ENCODE measurements at regions not wholly inside any gene's neighbourhood (a gene's known extent, or its start where the extent isn't known, plus 50 kb on each side); places are given as distances from the start of the nearest gene placed in this dataset.

DNA sequence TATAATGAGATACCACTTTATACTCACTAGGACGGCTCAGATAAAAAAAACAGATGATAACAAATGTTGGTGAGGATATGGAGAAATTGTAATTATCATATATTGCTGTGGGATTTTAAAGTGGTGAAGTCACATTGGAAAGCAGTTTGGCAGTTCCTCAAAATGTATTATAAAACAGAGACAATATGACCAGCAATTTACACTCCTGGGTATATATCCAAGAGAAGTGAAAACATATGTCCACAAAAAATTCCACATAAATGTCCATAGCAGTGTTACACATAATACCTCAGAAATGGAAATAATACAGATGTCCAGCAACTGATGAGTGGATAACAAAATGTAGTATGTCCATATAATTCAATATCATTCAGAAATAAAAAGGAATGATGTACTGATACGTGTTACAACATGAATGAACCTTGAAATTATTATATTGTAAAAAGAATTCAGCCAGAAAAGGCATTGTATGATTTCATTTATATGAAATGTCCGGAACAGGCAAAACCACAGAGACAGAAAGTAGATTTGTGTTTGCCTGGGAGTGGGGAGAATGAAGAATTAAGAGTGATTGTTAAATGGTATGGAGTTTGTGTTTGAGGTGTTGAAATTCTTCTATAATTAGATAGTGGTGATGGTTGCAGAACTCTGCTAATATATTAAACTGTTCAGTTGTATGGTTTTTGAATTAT lies 220.9 kb downstream of the SLC7A11 start:
- no peak overlapping the region for H3K4me2 ChIP-seq (ENCODE audit: insufficient read depth, low read length)
- H3K4me1 ChIP-seq (ENCODE audit: control insufficient read depth, extremely low read depth, insufficient read depth, low read length) = no peaks in the 10 kb centered on the region
- H3K36me3 ChIP-seq (ENCODE audit: control insufficient read depth in 2 of 2, extremely low read depth in 1 of 2, insufficient read depth in 2 of 2, low read length in 2 of 2) = no peaks in the 10 kb centered on the region
- CTCF ChIA-PET = no interaction called here
- TF ChIP-seq POLR2A (IDR thresholded peaks at IDR 0.05; ENCODE audit: low read depth, low read length) (no peak), FOS (IDR thresholded peaks at IDR 0.05; ENCODE audit: borderline replicate concordance, insufficient read depth, low read length) (no peak), GATA2 (IDR thresholded peaks at IDR 0.05; ENCODE audit: insufficient read depth, insufficient read length, low read depth, low read length) (no peak), MYC (IDR thresholded peaks at IDR 0.05; ENCODE audit: low read depth, low read length) (no peak), POLR2AphosphoS5 (IDR thresholded peaks at IDR 0.05; ENCODE audit: insufficient read depth, low read depth, low read length) (no peak)
- TF ChIP-seq, protein P1, sequence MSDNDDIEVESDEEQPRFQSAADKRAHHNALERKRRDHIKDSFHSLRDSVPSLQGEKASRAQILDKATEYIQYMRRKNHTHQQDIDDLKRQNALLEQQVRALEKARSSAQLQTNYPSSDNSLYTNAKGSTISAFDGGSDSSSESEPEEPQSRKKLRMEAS (IDR thresholded peaks at IDR 0.05; ENCODE audit: insufficient read depth, insufficient read length) = no peak
- TF ChIP-seq, protein P2, sequence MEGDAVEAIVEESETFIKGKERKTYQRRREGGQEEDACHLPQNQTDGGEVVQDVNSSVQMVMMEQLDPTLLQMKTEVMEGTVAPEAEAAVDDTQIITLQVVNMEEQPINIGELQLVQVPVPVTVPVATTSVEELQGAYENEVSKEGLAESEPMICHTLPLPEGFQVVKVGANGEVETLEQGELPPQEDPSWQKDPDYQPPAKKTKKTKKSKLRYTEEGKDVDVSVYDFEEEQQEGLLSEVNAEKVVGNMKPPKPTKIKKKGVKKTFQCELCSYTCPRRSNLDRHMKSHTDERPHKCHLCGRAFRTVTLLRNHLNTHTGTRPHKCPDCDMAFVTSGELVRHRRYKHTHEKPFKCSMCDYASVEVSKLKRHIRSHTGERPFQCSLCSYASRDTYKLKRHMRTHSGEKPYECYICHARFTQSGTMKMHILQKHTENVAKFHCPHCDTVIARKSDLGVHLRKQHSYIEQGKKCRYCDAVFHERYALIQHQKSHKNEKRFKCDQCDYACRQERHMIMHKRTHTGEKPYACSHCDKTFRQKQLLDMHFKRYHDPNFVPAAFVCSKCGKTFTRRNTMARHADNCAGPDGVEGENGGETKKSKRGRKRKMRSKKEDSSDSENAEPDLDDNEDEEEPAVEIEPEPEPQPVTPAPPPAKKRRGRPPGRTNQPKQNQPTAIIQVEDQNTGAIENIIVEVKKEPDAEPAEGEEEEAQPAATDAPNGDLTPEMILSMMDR (IDR thresholded peaks at IDR 0.05; ENCODE audit: extremely low read depth in 1 of 2, insufficient read depth in 1 of 2, low read depth in 1 of 2, low read length in 2 of 2) = no peak
- H4K20me1 ChIP-seq (replicated peaks; ENCODE audit: control insufficient read depth, extremely low read depth, insufficient read depth, low read length) = no peaks in the 10 kb centered on the region
- H3K27ac ChIP-seq (ENCODE audit: insufficient read depth, low read depth, low read length) = no peak overlapping the region
- no peaks in the 10 kb centered on the region for H3K79me2 ChIP-seq (ENCODE audit: control insufficient read depth, insufficient read depth, low read length)
- H3K4me3 ChIP-seq (replicated peaks in 1 of 3; ENCODE audit: insufficient read depth in 1 of 3, low read depth in 1 of 3, low read length in 3 of 3) = no peak overlapping the region
- no peaks in the 10 kb centered on the region for H3K27me3 ChIP-seq (ENCODE audit: control insufficient read depth in 2 of 2, insufficient read depth in 2 of 2, low read length in 2 of 2)
- H3K9ac ChIP-seq (replicated peaks; ENCODE audit: extremely low read depth, insufficient read depth, low read length) = no peak overlapping the region
- H3K9me3 ChIP-seq (replicated peaks; ENCODE audit: control insufficient read depth, insufficient read depth, low read length) = no peaks in the 10 kb centered on the region
- no TSS peak for BruUV-seq (replicated peaks)
- FAIRE-seq = no peak
- H2AFZ ChIP-seq (ENCODE audit: low read depth, low read length) = no peak overlapping the region
- POLR2A ChIA-PET = no interaction called here
- dilution Hi-C loops (cut with MboI; ENCODE audit: extremely low pct_ligation_motif_present, low sequenced_read_pairs) (no loop called here), intact Hi-C loops (cut with micrococcal nuclease) (no loop called here)
- no peaks in the 10 kb centered on the region for H3K9me1 ChIP-seq (replicated peaks; ENCODE audit: control insufficient read depth, extremely low read depth, insufficient read depth, low read length)
- DNase-seq (ENCODE audit: low read depth, low spot score) = no peak

Data from endothelial cell of umbilical vein (primary cell).